ENCODE measurements at regions not wholly inside any gene's neighbourhood (a gene's known extent, or its start where the extent isn't known, plus 50 kb on each side); places are given as distances from the start of the nearest gene placed in this dataset.

- TF ChIP-seq CTCF (IDR thresholded peaks at IDR 0.05) (no peak), ZFX (IDR thresholded peaks at IDR 0.05; ENCODE audit: borderline replicate concordance) (no peak)
Measured at GRCh38 chr9:2345013-2345412, 276.6 kb upstream of the VLDLR start.

Data from 22Rv1 (cell line).